ENCODE measurements at regions not wholly inside any gene's neighbourhood (a gene's known extent, or its start where the extent isn't known, plus 50 kb on each side); places are given as distances from the start of the nearest gene placed in this dataset.

GRCh38 chr14:85417396-85417795, 112.5 kb upstream of the FLRT2 start:
- Histone ChIP-seq H3K4me1 (ENCODE audit: control insufficient read depth in 5 of 5, insufficient read depth in 5 of 5, low read length in 5 of 5) (peaks cover 0 to 5% (median 0%) of the 10 kb centered on the region in 5 donors), H3K9ac (ENCODE audit: insufficient read depth in 1 of 2, low read length in 2 of 2) (no peak overlapping the region), H3K9me3 (ENCODE audit: control insufficient read depth in 4 of 4, insufficient read depth in 3 of 4, low read length in 3 of 4) (no peaks in the 10 kb centered on the region), H3K4me3 (no peak overlapping the region), H3K27ac (ENCODE audit: low read depth in 1 of 2, low read length in 1 of 2) (no peak overlapping the region), H3K36me3 (ENCODE audit: control insufficient read depth in 4 of 4, insufficient read depth in 4 of 4, low read length in 4 of 4) (no peaks in the 10 kb centered on the region), H3K27me3 (ENCODE audit: control insufficient read depth in 3 of 3, insufficient read depth in 3 of 3, low read length in 2 of 3) (no peaks in the 10 kb centered on the region)
- no peak for DNase-seq
- no peak for TF ChIP-seq CTCF (IDR thresholded peaks at IDR 0.05; ENCODE audit: control extremely low read depth, extremely low read depth)
- ATAC-seq (ENCODE audit: insufficient read depth, low FRiP score) = no peak
- 25 to 58% methylated on average over 2 of the region's 2 CpGs for WGBS, 2 donors

GRCh38 chr14:85418721-85419120, 111.2 kb upstream of the FLRT2 start:
- no peaks in the 10 kb centered on the region for H3K27me3 ChIP-seq (ENCODE audit: control insufficient read depth in 3 of 3, insufficient read depth in 3 of 3, low read length in 2 of 3)
- H3K27ac ChIP-seq (ENCODE audit: low read depth in 1 of 2, low read length in 1 of 2) = no peak overlapping the region
- ATAC-seq (ENCODE audit: insufficient read depth, low FRiP score) = no peak
- H3K36me3 ChIP-seq (ENCODE audit: control insufficient read depth in 4 of 4, insufficient read depth in 4 of 4, low read length in 4 of 4) = no peaks in the 10 kb centered on the region
- H3K9me3 ChIP-seq (ENCODE audit: control insufficient read depth in 4 of 4, insufficient read depth in 3 of 4, low read length in 3 of 4) = no peaks in the 10 kb centered on the region
- 93 to 98% methylated on average over 1 of the region's 1 CpG for WGBS, 2 donors
- H3K4me1 ChIP-seq (ENCODE audit: control insufficient read depth in 5 of 5, insufficient read depth in 5 of 5, low read length in 5 of 5) = peaks cover 0 to 5% (median 0%) of the 10 kb centered on the region in 5 donors
- no peak overlapping the region for H3K4me3 ChIP-seq
- no peak for TF ChIP-seq CTCF (IDR thresholded peaks at IDR 0.05; ENCODE audit: control extremely low read depth, extremely low read depth)
- DNase-seq = peak in 2 of 3 donors; percentile 31 to 71
- no peak overlapping the region for H3K9ac ChIP-seq (ENCODE audit: insufficient read depth in 1 of 2, low read length in 2 of 2)

- DNase-seq = no peak
- no peak overlapping the region for H3K9ac ChIP-seq (ENCODE audit: insufficient read depth in 1 of 2, low read length in 2 of 2)
- no peak overlapping the region for H3K27ac ChIP-seq (ENCODE audit: low read depth in 1 of 2, low read length in 1 of 2)
- no peak for ATAC-seq (ENCODE audit: insufficient read depth, low FRiP score)
- no peak for TF ChIP-seq CTCF (IDR thresholded peaks at IDR 0.05; ENCODE audit: control extremely low read depth, extremely low read depth)
- no peaks in the 10 kb centered on the region for H3K36me3 ChIP-seq (ENCODE audit: control insufficient read depth in 4 of 4, insufficient read depth in 4 of 4, low read length in 4 of 4)
- H3K4me1 ChIP-seq (ENCODE audit: control insufficient read depth in 5 of 5, insufficient read depth in 5 of 5, low read length in 5 of 5) = peaks cover 0 to 3% (median 0%) of the 10 kb centered on the region in 5 donors
- H3K4me3 ChIP-seq = no peak overlapping the region
- H3K9me3 ChIP-seq (ENCODE audit: control insufficient read depth in 4 of 4, insufficient read depth in 3 of 4, low read length in 3 of 4) = no peaks in the 10 kb centered on the region
- no peaks in the 10 kb centered on the region for H3K27me3 ChIP-seq (ENCODE audit: control insufficient read depth in 3 of 3, insufficient read depth in 3 of 3, low read length in 2 of 3)
- 82 to 85% methylated on average over 1 of the region's 1 CpG for WGBS, 2 donors
These were observed 109.7 kb upstream of the FLRT2 start for GRCh38 chr14:85420278-85420677.

GRCh38 chr14:85420707-85421106, 109.2 kb upstream of the FLRT2 start:
- no peak for TF ChIP-seq CTCF (IDR thresholded peaks at IDR 0.05; ENCODE audit: control extremely low read depth, extremely low read depth)
- Histone ChIP-seq H3K4me3 (no peak overlapping the region), H3K4me1 (ENCODE audit: control insufficient read depth in 5 of 5, insufficient read depth in 5 of 5, low read length in 5 of 5) (no peaks in the 10 kb centered on the region), H3K9me3 (ENCODE audit: control insufficient read depth in 4 of 4, insufficient read depth in 3 of 4, low read length in 3 of 4) (no peaks in the 10 kb centered on the region), H3K36me3 (ENCODE audit: control insufficient read depth in 4 of 4, insufficient read depth in 4 of 4, low read length in 4 of 4) (no peaks in the 10 kb centered on the region), H3K27ac (ENCODE audit: low read depth in 1 of 2, low read length in 1 of 2) (no peak overlapping the region), H3K27me3 (ENCODE audit: control insufficient read depth in 3 of 3, insufficient read depth in 3 of 3, low read length in 2 of 3) (no peaks in the 10 kb centered on the region), H3K9ac (ENCODE audit: insufficient read depth in 1 of 2, low read length in 2 of 2) (no peak overlapping the region)
- DNase-seq (no peak), ATAC-seq (ENCODE audit: insufficient read depth, low FRiP score) (no peak)
- 96 to 97% methylated on average over 5 of the region's 5 CpGs for WGBS, 2 donors
